ENCODE measurements at regions not wholly inside any gene's neighbourhood (a gene's known extent, or its start where the extent isn't known, plus 50 kb on each side); places are given as distances from the start of the nearest gene placed in this dataset.

DNA sequence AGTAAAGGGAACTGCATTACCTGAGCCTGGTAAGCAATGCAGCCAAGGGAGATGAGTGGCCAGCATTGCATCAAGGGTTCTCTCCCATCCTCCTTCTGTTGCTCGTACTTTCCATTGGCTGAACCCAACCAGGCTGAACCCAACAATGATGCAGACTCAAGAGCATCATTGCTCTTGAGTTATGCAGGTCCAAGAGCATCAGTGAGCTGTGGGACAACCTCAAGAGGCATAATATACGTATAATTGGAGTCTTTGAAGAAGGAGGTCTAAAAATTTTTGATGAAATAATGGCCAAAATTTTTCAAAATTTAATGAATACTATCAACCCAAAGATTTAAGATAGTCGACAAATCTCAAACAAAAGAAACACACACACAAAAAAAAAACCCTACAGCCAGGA, 213.0 kb downstream of the RNF152 start:
- no peak for DNase-seq (ENCODE audit: extremely low spot score, unreplicated experiment)
- Mint-ChIP-seq H3K4me1 (ENCODE audit: unreplicated experiment) (peaks cover 8% of the 10 kb centered on the region), H3K4me3 (no peak overlapping the region), H3K9me3 (peaks cover 17% of the 10 kb centered on the region), H3K36me3 (peaks cover 12% of the 10 kb centered on the region), H3K27me3 (no peaks in the 10 kb centered on the region), H3K27ac (no peak overlapping the region)
- TF ChIP-seq, protein P1, sequence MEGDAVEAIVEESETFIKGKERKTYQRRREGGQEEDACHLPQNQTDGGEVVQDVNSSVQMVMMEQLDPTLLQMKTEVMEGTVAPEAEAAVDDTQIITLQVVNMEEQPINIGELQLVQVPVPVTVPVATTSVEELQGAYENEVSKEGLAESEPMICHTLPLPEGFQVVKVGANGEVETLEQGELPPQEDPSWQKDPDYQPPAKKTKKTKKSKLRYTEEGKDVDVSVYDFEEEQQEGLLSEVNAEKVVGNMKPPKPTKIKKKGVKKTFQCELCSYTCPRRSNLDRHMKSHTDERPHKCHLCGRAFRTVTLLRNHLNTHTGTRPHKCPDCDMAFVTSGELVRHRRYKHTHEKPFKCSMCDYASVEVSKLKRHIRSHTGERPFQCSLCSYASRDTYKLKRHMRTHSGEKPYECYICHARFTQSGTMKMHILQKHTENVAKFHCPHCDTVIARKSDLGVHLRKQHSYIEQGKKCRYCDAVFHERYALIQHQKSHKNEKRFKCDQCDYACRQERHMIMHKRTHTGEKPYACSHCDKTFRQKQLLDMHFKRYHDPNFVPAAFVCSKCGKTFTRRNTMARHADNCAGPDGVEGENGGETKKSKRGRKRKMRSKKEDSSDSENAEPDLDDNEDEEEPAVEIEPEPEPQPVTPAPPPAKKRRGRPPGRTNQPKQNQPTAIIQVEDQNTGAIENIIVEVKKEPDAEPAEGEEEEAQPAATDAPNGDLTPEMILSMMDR (conservative IDR thresholded peaks at IDR 0.05), result no peak

DNA sequence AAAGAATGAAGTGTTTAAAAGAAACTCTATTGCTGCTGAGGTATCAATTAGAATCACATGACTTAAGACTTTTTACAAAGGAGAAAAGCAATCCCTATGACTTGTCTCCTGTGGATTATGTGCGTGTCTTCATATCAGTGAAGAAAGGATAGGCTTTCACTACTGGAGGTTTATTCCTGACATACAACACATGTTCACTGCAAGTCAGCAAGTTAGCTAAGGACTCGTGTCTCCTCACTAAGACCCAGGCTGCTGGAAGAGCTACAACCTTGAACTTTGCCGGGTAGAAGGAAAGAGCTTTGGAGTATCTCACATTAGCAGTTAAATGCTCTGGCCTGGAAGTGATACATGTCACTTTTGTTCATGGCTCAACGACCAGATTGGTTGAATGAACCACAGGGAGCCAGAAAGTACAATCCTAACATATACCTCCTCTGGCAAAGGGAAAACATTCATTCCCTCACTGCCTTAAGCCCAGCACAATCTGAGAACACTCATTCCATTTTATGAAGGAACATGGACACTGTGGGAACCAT, 215.3 kb downstream of the RNF152 start:
- no peak for DNase-seq (ENCODE audit: extremely low spot score, unreplicated experiment)
- TF ChIP-seq, protein P1 (conservative IDR thresholded peaks at IDR 0.05), result no peak
- H3K36me3 Mint-ChIP-seq, result peaks cover 12% of the 10 kb centered on the region
- peaks cover 17% of the 10 kb centered on the region for H3K9me3 Mint-ChIP-seq
- H3K4me3 Mint-ChIP-seq, result no peak overlapping the region
- no peaks in the 10 kb centered on the region for H3K27me3 Mint-ChIP-seq
- H3K27ac Mint-ChIP-seq, result no peak overlapping the region
- H3K4me1 Mint-ChIP-seq (ENCODE audit: unreplicated experiment), result peaks cover 8% of the 10 kb centered on the region

DNA sequence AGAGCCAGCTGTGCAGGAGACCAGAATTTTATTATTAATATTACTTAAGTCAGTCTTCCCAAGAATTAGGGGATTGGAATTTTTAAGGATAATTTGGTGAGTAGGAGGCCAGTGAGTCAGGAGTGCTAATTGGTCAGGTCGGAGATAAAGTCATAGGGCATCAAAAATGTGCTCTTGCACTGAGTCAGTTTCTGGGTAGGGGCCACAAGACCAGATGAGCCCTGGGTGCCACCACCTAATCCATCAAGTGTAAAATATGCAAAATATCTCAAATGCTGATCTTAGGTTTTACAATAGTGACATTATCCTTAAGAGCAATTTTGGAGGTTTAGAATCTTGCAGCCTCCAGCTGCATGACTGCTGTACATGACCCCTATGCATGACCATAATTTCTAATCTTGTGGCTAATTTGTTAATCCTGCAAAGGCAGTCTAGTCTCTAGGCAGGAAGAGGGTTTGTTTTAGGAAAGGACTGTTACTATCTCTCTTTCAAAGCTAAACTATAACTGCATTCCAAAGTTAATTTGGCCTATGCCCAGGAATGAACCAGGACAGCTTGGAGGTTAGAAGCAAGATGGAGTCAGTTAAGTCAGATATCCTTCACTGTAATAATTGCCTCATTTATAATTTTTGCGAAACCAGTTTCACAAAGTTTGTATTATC, 215.9 kb downstream of the RNF152 start:
- DNase-seq (ENCODE audit: extremely low spot score, unreplicated experiment), result no peak
- Mint-ChIP-seq H3K4me3 (no peak overlapping the region), H3K36me3 (peaks cover 12% of the 10 kb centered on the region), H3K27me3 (no peaks in the 10 kb centered on the region), H3K27ac (no peak overlapping the region), H3K4me1 (ENCODE audit: unreplicated experiment) (peaks cover 8% of the 10 kb centered on the region), H3K9me3 (peaks cover 17% of the 10 kb centered on the region)
- TF ChIP-seq, protein P1 (conservative IDR thresholded peaks at IDR 0.05), result no peak

DNA sequence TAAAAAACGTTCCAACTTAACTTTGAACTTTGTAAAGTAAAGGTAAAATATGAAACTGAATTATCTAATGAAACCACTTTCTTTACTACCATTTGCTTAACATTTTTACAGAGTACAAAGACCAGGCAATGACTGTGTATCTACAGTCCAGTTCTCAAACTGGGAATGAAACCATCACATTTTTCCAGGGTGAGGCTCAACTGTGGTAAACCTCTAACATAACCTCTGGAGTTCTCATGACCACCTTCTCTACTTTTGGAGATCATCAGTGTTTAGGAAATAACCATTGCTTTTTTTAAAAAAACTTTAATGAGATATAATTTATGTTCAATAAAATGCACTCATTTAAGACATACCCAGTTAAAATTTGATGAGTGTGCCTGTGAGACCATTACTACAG, 223.5 kb downstream of the RNF152 start:
- Mint-ChIP-seq H3K36me3 (no peaks in the 10 kb centered on the region), H3K9me3 (no peaks in the 10 kb centered on the region), H3K27me3 (no peaks in the 10 kb centered on the region), H3K27ac (no peak overlapping the region), H3K4me3 (no peak overlapping the region), H3K4me1 (ENCODE audit: unreplicated experiment) (no peaks in the 10 kb centered on the region)
- no peak for DNase-seq (ENCODE audit: extremely low spot score, unreplicated experiment)
- TF ChIP-seq, protein P1 (conservative IDR thresholded peaks at IDR 0.05), result no peak

DNA sequence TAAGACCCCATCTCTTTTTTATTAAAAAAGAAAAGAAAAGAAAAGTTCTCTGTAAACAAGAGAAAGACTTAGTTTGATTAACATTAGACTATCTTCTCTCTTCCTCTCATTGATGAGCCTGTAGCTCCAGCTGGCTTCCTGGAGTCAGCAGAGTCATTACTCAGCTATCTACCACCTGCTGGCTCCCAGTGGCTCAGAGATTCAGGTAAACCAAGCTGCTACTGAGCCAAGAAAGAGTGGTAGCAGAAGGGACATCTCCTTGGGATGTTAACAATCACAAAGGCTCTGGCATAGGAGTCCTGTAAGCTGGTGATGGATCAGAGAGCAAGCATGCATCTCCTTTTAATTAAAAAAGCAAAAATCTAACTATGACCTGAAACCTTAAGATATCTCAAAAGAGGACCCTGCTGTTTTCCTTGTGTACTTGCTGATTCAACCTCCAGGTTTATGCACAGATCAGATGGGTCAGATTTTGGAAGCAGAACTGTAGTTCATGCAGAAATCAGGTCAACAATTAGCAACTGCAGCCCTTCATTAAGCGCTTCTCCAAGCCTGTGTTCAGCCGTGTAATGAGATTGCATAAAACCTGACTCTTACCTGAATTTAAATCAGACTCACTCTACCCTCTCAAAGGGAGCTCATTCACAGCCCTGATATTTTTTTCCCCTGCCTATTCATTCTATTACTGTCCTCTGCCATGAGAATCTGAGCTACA, 225.8 kb downstream of the RNF152 start:
- H3K4me3 Mint-ChIP-seq, result no peak overlapping the region
- H3K36me3 Mint-ChIP-seq, result no peaks in the 10 kb centered on the region
- H3K27me3 Mint-ChIP-seq, result no peaks in the 10 kb centered on the region
- peaks cover 2% of the 10 kb centered on the region for H3K9me3 Mint-ChIP-seq
- H3K27ac Mint-ChIP-seq, result no peak overlapping the region
- no peak for DNase-seq (ENCODE audit: extremely low spot score, unreplicated experiment)
- TF ChIP-seq, protein P1 (conservative IDR thresholded peaks at IDR 0.05), result no peak
- no peaks in the 10 kb centered on the region for H3K4me1 Mint-ChIP-seq (ENCODE audit: unreplicated experiment)

Measured in type B pancreatic cell (in vitro differentiated cells).